Posterior vena cava (tissue), 2 donors: ENCODE measurements at regions not wholly inside any gene's neighbourhood (a gene's known extent, or its start where the extent isn't known, plus 50 kb on each side); places are given as distances from the start of the nearest gene placed in this dataset.

Source experiments
- DNase-seq: peaks from one replicate; pipeline ENCODE4 v3.0.0-alpha.2; 2020; ENCODE audit warnings: low spot score
- intact Hi-C, 2 donors: fragments of 100-400 bp; cut with DNase I; formaldehyde crosslinking; loops; one replicate each; pipeline versions ENCODE4 v1.14.1 to v1.14.2; 2022 to 2023
- donor health status: DM: yes; HTN: yes; CAD: no.
- donor health status: DM: yes; HTN: yes; CAD: no.

DNA sequence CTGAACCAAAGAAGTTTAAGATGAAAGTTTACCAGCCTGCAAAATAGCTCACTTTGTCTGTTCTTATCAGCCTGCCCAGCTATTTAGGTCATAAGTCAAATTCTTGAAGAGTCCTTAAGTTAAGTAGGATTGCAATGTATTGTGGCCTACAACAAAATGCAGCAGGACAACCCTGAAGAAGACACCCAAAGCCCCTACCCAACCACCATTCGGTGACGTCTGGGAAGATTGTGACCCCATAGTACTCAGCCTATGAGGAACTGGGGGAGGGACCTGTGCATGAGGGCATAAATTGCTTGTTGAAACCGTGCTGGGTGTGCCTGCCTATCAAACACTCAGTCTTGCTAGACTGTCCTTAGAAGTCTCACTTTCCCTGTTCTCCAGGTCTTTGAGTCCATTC, 50.5 kb upstream of the FDX1 start:
- DNase-seq: no peak
- intact Hi-C loops: loop anchor here (5.0 to 10.0 kb wide), 2 partner anchors 177 to 434 kb away; no protein-coding TSS in a partner anchor

DNA sequence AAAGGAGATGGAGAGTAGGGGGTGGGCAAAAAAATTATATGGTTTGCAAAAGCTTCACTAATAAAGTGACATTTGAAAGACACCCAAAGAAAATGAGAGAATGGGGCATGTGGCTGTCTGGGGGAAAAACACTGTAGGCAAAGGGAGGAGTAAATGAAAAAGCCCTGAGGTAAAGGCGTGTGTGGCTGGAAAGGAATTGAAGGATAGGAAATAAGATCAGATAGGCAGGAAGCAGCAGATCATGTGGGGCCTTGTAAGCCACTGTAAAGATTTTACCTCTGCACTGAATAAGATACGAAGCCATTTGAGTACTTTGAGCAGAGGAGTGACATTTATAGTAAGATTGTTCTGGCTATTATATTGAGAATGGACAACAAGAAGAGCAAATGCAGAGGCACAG, 49.8 kb upstream of the FDX1 start:
- intact Hi-C loops: loop anchor here (5.0 to 10.0 kb wide), 2 partner anchors 178 to 435 kb away; no protein-coding TSS in a partner anchor
- no peak for DNase-seq
